MM.1S (cell line): ENCODE measurements at regions not wholly inside any gene's neighbourhood (a gene's known extent, or its start where the extent isn't known, plus 50 kb on each side); places are given as distances from the start of the nearest gene placed in this dataset.

ENCODE experiments used
- DNase-seq: peaks from one replicate; pipeline ENCODE4 v3.0.0-alpha.2; 2015
- H2AFZ ChIP-seq: fragments of 300-600 bp; sonication (generic); 2 replicates; pipeline ENCODE4 v1.6.0; 2016; ENCODE audit warnings: antibody characterized with exemption, low read length
- H3F3A ChIP-seq: fragments of 300-600 bp; sonication (generic); 2 replicates; pipeline ENCODE4 v1.6.1; 2016; ENCODE audit warnings: mild to moderate bottlenecking, antibody characterized with exemption, low read length, moderate library complexity, mixed read lengths; ENCODE audit not compliant: insufficient read depth
- H3K27ac ChIP-seq: fragments of 300-600 bp; sonication (generic); 2 replicates; pipeline ENCODE4 v1.5.1; 2016; ENCODE audit warnings: mild to moderate bottlenecking, low read length
- H3K27me3 ChIP-seq: fragments of 300-600 bp; sonication (generic); replicated peaks from 2 replicates; pipeline ENCODE4 v1.6.0; 2016; ENCODE audit warnings: low read length; ENCODE audit not compliant: insufficient read depth
- H3K36me3 ChIP-seq: fragments of 300-600 bp; sonication (generic); replicated peaks from 2 replicates; pipeline ENCODE4 v1.6.1; 2016; ENCODE audit warnings: mild to moderate bottlenecking, low read length, mixed read lengths; ENCODE audit not compliant: insufficient read depth
- H3K4me1 ChIP-seq: fragments of 300-600 bp; sonication (generic); 2 replicates; pipeline ENCODE4 v1.6.1; 2016; ENCODE audit warnings: low read length, mixed read lengths
- H3K4me2 ChIP-seq: fragments of 300-600 bp; sonication (generic); 2 replicates; pipeline ENCODE4 v1.6.0; 2016; ENCODE audit warnings: low read depth, low read length
- H3K4me3 ChIP-seq: fragments of 300-600 bp; sonication (generic); 2 replicates; pipeline ENCODE4 v1.5.1; 2016; ENCODE audit warnings: low read length, mixed read lengths
- H3K79me2 ChIP-seq: fragments of 300-600 bp; sonication (generic); 2 replicates; pipeline ENCODE4 v1.6.1; 2016; ENCODE audit warnings: mixed run types, low read length, mixed read lengths
- H3K9ac ChIP-seq: fragments of 300-600 bp; sonication (generic); 2 replicates; pipeline ENCODE4 v1.6.1; 2016; ENCODE audit warnings: low read length, mixed read lengths
- H3K9me2 ChIP-seq: fragments of 300-600 bp; sonication (generic); replicated peaks from 2 replicates; pipeline ENCODE4 v1.6.1; 2016; ENCODE audit warnings: mild to moderate bottlenecking, low read length, mixed read lengths; ENCODE audit not compliant: insufficient read depth
- H3K9me3 ChIP-seq: fragments of 300-600 bp; sonication (generic); replicated peaks from 2 replicates; pipeline ENCODE4 v1.6.1; 2016; ENCODE audit warnings: mild to moderate bottlenecking, low read length, mixed read lengths; ENCODE audit not compliant: insufficient read depth
- H4K20me1 ChIP-seq: fragments of 300-600 bp; sonication (generic); 2 replicates; pipeline ENCODE4 v1.6.1; 2016; ENCODE audit warnings: mild to moderate bottlenecking, low read length, moderate library complexity, mixed read lengths; ENCODE audit not compliant: insufficient read depth
- EZH2 ChIP-seq: fragments of 300-600 bp; sonication (generic); optimal IDR thresholded peaks from 2 replicates; pipeline ENCODE3; 2017; ENCODE audit warnings: low read depth, mild to moderate bottlenecking, antibody characterized with exemption, low read length, mixed read lengths
- EZH2phosphoT487 ChIP-seq: fragments of 300-600 bp; sonication (generic); IDR thresholded peaks from 2 replicates; pipeline ENCODE4 v1.6.1; 2018; ENCODE audit warnings: antibody characterized with exemption, low read length
- TF ChIP-seq, protein P1 (sequence below): fragments of 300-600 bp; sonication (generic); IDR thresholded peaks from 2 replicates; pipeline ENCODE4 v1.5.1; 2016; ENCODE audit warnings: antibody characterized with exemption, low read length, mixed read lengths

DNA sequence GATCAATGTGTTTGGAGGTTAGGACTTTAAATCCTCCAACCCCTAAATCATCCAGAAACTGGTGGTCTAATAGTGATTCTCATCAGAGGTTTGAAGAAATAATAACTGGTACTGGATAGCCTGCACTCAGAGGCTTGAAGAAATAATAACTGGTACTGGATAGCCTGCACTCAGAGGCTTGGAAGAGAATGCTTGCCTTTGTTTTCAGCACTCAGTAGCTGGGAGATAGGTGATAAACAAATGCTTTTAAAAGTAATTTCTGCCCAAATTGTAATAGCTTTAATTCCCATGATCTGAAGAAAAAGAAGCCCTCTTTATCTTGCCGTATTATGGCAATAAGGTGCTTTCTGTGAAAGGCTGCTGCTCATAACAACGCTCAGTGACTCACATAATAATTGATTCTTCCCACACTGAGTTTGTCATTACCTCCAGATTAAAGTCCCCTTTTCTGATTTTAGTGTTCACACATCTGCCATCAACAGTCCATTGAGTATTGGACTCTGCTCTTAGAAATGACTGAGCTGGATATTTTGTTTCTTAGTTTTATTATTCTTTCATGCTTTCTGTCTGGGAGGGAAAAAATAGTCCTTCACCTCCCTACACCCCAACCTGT is 112.3 kb upstream of the PHYHIPL start:
- no peak for DNase-seq
- Histone ChIP-seq H3K36me3 (no peaks in the 10 kb centered on the region), H3K4me1 (no peaks in the 10 kb centered on the region), H3K27me3 (no peaks in the 10 kb centered on the region), H3K79me2 (no peaks in the 10 kb centered on the region), H3K9me3 (no peaks in the 10 kb centered on the region), H3K9ac (no peak overlapping the region), H3K4me3 (no peak overlapping the region), H4K20me1 (no peaks in the 10 kb centered on the region), H2AFZ (no peak overlapping the region), H3K4me2 (no peak overlapping the region), H3F3A (no peaks in the 10 kb centered on the region), H3K27ac (no peak overlapping the region), H3K9me2 (no peaks in the 10 kb centered on the region)
- no peak for TF ChIP-seq EZH2phosphoT487
- TF ChIP-seq, protein P1, sequence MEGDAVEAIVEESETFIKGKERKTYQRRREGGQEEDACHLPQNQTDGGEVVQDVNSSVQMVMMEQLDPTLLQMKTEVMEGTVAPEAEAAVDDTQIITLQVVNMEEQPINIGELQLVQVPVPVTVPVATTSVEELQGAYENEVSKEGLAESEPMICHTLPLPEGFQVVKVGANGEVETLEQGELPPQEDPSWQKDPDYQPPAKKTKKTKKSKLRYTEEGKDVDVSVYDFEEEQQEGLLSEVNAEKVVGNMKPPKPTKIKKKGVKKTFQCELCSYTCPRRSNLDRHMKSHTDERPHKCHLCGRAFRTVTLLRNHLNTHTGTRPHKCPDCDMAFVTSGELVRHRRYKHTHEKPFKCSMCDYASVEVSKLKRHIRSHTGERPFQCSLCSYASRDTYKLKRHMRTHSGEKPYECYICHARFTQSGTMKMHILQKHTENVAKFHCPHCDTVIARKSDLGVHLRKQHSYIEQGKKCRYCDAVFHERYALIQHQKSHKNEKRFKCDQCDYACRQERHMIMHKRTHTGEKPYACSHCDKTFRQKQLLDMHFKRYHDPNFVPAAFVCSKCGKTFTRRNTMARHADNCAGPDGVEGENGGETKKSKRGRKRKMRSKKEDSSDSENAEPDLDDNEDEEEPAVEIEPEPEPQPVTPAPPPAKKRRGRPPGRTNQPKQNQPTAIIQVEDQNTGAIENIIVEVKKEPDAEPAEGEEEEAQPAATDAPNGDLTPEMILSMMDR: no peak
- no peak for TF ChIP-seq EZH2

DNA sequence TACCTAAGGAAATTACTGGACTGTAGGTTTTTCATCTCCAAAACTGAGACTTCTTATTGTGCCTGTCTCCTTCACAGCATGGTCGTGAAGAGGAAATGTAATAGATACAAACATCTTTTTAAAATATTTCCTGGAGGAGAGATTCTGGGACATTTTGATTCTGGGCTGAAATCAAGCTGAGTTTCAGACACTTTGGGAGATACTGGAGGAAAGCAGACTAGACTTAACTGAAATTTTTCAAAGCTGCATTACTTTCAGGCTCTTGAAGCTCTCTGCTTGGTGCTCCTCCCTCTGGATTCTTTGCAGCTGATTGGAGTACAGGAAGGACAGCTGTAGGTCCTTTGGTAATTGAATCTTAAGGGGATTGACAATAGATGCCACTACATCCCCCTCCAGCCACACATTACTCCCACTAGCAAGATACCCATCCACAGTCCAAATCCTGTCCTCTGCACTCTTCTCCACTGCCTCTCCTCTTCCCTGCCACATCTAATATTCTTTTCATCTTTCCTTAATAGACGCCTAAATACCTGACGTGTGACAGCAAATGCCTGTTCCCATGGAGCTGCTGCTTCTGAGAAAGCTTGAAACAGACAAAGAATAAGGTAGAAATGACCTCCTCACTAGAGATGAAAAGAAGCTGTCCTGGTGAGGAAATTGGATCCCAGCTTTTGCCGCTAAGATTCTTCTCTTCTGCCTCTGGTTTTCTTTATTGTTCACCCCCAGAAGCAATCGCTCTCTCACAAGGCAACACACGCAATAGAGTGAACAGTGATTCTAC is 111.5 kb upstream of the PHYHIPL start:
- Histone ChIP-seq H3K9me2 (no peaks in the 10 kb centered on the region), H3K9me3 (no peaks in the 10 kb centered on the region)
- DNase-seq: no peak

DNA sequence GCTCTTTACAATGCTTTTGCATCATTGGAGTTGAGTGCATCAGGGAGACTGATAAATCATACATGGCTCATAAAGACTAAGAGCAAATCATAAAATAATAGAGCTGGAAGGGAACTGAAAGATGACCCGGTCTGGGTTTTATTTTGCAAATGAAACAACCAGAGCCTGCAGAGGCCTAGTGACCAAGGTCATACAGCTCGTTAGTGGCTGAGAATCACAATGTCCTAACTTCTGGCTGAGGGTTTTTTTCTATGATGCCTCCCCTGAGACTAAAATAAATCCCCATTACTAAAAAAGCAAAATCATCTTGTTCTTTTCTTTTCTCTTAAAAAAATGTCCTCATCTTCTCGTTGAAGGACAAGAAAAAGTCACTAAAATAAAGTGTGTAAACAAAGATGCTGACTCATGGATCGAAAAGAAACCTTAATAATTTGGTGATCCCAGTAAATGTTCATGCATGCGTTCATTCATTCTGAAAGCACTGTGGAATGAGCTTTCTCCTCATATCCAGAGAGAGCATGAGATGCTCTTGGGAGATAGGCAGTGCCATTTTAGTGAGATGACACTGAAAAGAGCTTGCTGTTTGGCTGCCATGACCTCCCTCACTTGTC is 107.8 kb upstream of the PHYHIPL start:
- TF ChIP-seq, protein P1: no peak
- TF ChIP-seq EZH2 (no peak), EZH2phosphoT487 (no peak)
- Histone ChIP-seq H3K79me2 (no peaks in the 10 kb centered on the region), H3K9me3 (no peaks in the 10 kb centered on the region), H3K27ac (no peak overlapping the region), H3K27me3 (no peaks in the 10 kb centered on the region), H3K4me1 (no peaks in the 10 kb centered on the region), H2AFZ (no peak overlapping the region), H4K20me1 (no peaks in the 10 kb centered on the region), H3K4me3 (no peak overlapping the region), H3F3A (no peaks in the 10 kb centered on the region), H3K36me3 (no peaks in the 10 kb centered on the region), H3K4me2 (no peak overlapping the region), H3K9ac (no peak overlapping the region), H3K9me2 (no peaks in the 10 kb centered on the region)
- no peak for DNase-seq

More for the DNA sequence above, 111.5 kb upstream of the PHYHIPL start:
- no peak for TF ChIP-seq EZH2phosphoT487
- TF ChIP-seq EZH2: no peak
- TF ChIP-seq, protein P1: no peak
- no peak overlapping the region for H3K27ac ChIP-seq
- H2AFZ ChIP-seq: no peak overlapping the region
- no peaks in the 10 kb centered on the region for H3K27me3 ChIP-seq
- no peaks in the 10 kb centered on the region for H3K79me2 ChIP-seq
- no peak overlapping the region for H3K4me3 ChIP-seq
- no peak overlapping the region for H3K4me2 ChIP-seq
- no peak overlapping the region for H3K9ac ChIP-seq
- H4K20me1 ChIP-seq: no peaks in the 10 kb centered on the region
- H3K36me3 ChIP-seq: no peaks in the 10 kb centered on the region
- no peaks in the 10 kb centered on the region for H3K4me1 ChIP-seq
- H3F3A ChIP-seq: no peaks in the 10 kb centered on the region
